OCI-LY1 (cell line): ENCODE measurements at regions not wholly inside any gene's neighbourhood (a gene's known extent, or its start where the extent isn't known, plus 50 kb on each side); places are given as distances from the start of the nearest gene placed in this dataset.

Experiments used
- H2AFZ ChIP-seq: fragments of 200-600 bp; sonication (generic), shearing (Covaris generic); 2 replicates; pipeline ENCODE4 v1.6.0; 2014; ENCODE audit warnings: antibody characterized with exemption, mild to moderate bottlenecking, low read length
- H3F3A ChIP-seq: fragments of 200-600 bp; sonication (generic), shearing (Covaris generic); 2 replicates; pipeline ENCODE4 v1.6.0; 2014; ENCODE audit warnings: mild to moderate bottlenecking, antibody characterized with exemption, low read length, moderate library complexity; ENCODE audit not compliant: insufficient read depth
- H3K27ac ChIP-seq: fragments of 200-600 bp; sonication (generic); 2 replicates; pipeline ENCODE4 v1.5.1; 2014; ENCODE audit warnings: low read length, mixed run types, mild to moderate bottlenecking, low read depth; ENCODE audit not compliant: poor library complexity, severe bottlenecking
- H3K27me3 ChIP-seq: fragments of 200-600 bp; sonication (generic); 2 replicates; pipeline ENCODE4 v1.6.0; 2014; ENCODE audit warnings: antibody characterized with exemption, mild to moderate bottlenecking, low read length, moderate library complexity; ENCODE audit not compliant: insufficient read depth
- H3K36me3 ChIP-seq: fragments of 200-600 bp; sonication (generic); 2 replicates; pipeline ENCODE4 v1.6.1; 2014; ENCODE audit warnings: mild to moderate bottlenecking, antibody characterized with exemption, low read length, moderate library complexity, mixed read lengths; ENCODE audit not compliant: insufficient read depth
- H3K4me1 ChIP-seq: fragments of 200-600 bp; sonication (generic); 2 replicates; pipeline ENCODE4 v1.5.1; 2014; ENCODE audit warnings: mild to moderate bottlenecking, low read length, moderate library complexity; ENCODE audit not compliant: insufficient read depth, severe bottlenecking
- H3K4me2 ChIP-seq: fragments of 200-600 bp; sonication (generic), shearing (Covaris generic); 2 replicates; pipeline ENCODE4 v1.6.1; 2014; ENCODE audit warnings: low read length
- H3K4me3 ChIP-seq: fragments of 200-600 bp; sonication (generic); 2 replicates; pipeline ENCODE4 v1.5.1; 2014; ENCODE audit warnings: low read length, low read depth, mild to moderate bottlenecking, mixed read lengths; ENCODE audit not compliant: poor library complexity, severe bottlenecking
- H3K79me2 ChIP-seq: fragments of 200-600 bp; shearing (Covaris generic); 2 replicates; pipeline ENCODE4 v1.6.1; 2016; ENCODE audit warnings: mixed run types, low read length, mixed read lengths; ENCODE audit not compliant: insufficient read depth
- H3K9ac ChIP-seq: fragments of 200-600 bp; sonication (generic), shearing (Covaris generic); 2 replicates; pipeline ENCODE4 v1.6.1; 2014; ENCODE audit warnings: mild to moderate bottlenecking, low read length, mixed read lengths
- H3K9me2 ChIP-seq: fragments of 200-600 bp; sonication (generic), shearing (Covaris generic); 2 replicates; pipeline ENCODE4 v1.6.1; 2014; ENCODE audit warnings: low read depth, mild to moderate bottlenecking, low read length, mixed read lengths
- H3K9me3 ChIP-seq: fragments of 200-600 bp; shearing (Covaris generic); 2 replicates; pipeline ENCODE4 v1.6.1; 2014; ENCODE audit warnings: low read length, mixed read lengths
- H4K20me1 ChIP-seq: fragments of 200-600 bp; sonication (generic), shearing (Covaris generic); 2 replicates; pipeline ENCODE4 v1.6.0; 2016; ENCODE audit warnings: mild to moderate bottlenecking, low read length; ENCODE audit not compliant: insufficient read depth
- CTCF ChIP-seq: fragments of 200-600 bp; sonication (generic), shearing (Covaris generic); IDR thresholded peaks from 2 replicates; pipeline ENCODE4 v1.5.1; 2017; ENCODE audit warnings: mild to moderate bottlenecking, antibody characterized with exemption, low read length, moderate library complexity, mixed read lengths
- EZH2 ChIP-seq: fragments of 200-600 bp; sonication (generic), shearing (Covaris generic); IDR thresholded peaks from 2 replicates; pipeline ENCODE4 v1.8.0; 2017; ENCODE audit warnings: borderline replicate concordance, mixed run types, mild to moderate bottlenecking, antibody characterized with exemption, low read length, moderate library complexity, mixed read lengths

- Histone ChIP-seq H2AFZ (no peak overlapping the region), H3K9ac (no peak overlapping the region), H3K4me3 (no peak overlapping the region), H3F3A (no peaks in the 10 kb centered on the region), H3K4me1 (no peaks in the 10 kb centered on the region), H4K20me1 (no peaks in the 10 kb centered on the region), H3K4me2 (no peak overlapping the region), H3K36me3 (no peaks in the 10 kb centered on the region), H3K27me3 (no peaks in the 10 kb centered on the region), H3K79me2 (no peaks in the 10 kb centered on the region), H3K27ac (no peak overlapping the region), H3K9me3 (no peaks in the 10 kb centered on the region), H3K9me2 (no peaks in the 10 kb centered on the region)
- TF ChIP-seq EZH2 (no peak), CTCF (no peak)
These were observed 140.0 kb upstream of the POU2AF2 start for GRCh38 chr11:111105566-111105965.

- H3F3A ChIP-seq, result no peaks in the 10 kb centered on the region
- no peaks in the 10 kb centered on the region for H3K36me3 ChIP-seq
- no peak overlapping the region for H2AFZ ChIP-seq
- H4K20me1 ChIP-seq, result no peaks in the 10 kb centered on the region
- no peak overlapping the region for H3K27ac ChIP-seq
- H3K79me2 ChIP-seq, result no peaks in the 10 kb centered on the region
- H3K4me1 ChIP-seq, result no peaks in the 10 kb centered on the region
- TF ChIP-seq EZH2 (no peak), CTCF (no peak)
- no peak overlapping the region for H3K9ac ChIP-seq
- no peaks in the 10 kb centered on the region for H3K9me2 ChIP-seq
- H3K9me3 ChIP-seq, result no peaks in the 10 kb centered on the region
- no peak overlapping the region for H3K4me3 ChIP-seq
- no peak overlapping the region for H3K4me2 ChIP-seq
- no peaks in the 10 kb centered on the region for H3K27me3 ChIP-seq
These were observed 141.3 kb upstream of the POU2AF2 start for GRCh38 chr11:111104185-111104584.

- H3K4me1 ChIP-seq, result peaks cover 16% of the 10 kb centered on the region
- H3K27ac ChIP-seq, result no peak overlapping the region
- H3K9me3 ChIP-seq, result no peaks in the 10 kb centered on the region
- no peak overlapping the region for H3K9ac ChIP-seq
- H3K4me2 ChIP-seq, result no peak overlapping the region
- no peaks in the 10 kb centered on the region for H3F3A ChIP-seq
- no peaks in the 10 kb centered on the region for H3K79me2 ChIP-seq
- no peak overlapping the region for H2AFZ ChIP-seq
- H4K20me1 ChIP-seq, result no peaks in the 10 kb centered on the region
- no peak for TF ChIP-seq CTCF
- no peak for TF ChIP-seq EZH2
- H3K9me2 ChIP-seq, result no peaks in the 10 kb centered on the region
- H3K27me3 ChIP-seq, result no peaks in the 10 kb centered on the region
- no peak overlapping the region for H3K4me3 ChIP-seq
- H3K36me3 ChIP-seq, result no peaks in the 10 kb centered on the region
These were observed 143.6 kb upstream of the POU2AF2 start for GRCh38 chr11:111101881-111102280.
